Sigmoid colon (tissue), 6 donors: ENCODE measurements at regions not wholly inside any gene's neighbourhood (a gene's known extent, or its start where the extent isn't known, plus 50 kb on each side); places are given as distances from the start of the nearest gene placed in this dataset.

Experiments used
- DNase-seq: peaks from one replicate; pipeline ENCODE4 v3.0.0-alpha.2; 2019
- H3K27ac ChIP-seq, 4 donors: fragments of 200-600 bp; sonication (generic); one replicate each; pipeline ENCODE4 v1.5.1; 2016 to 2019; ENCODE audit warnings: mild to moderate bottlenecking in 1 of 4
- H3K27me3 ChIP-seq, 3 donors: fragments of 200-600 bp; sonication (generic); one replicate each; pipeline ENCODE4 v1.5.1; 2019; ENCODE audit warnings: mild to moderate bottlenecking in 1 of 3
- H3K36me3 ChIP-seq, 4 donors: fragments of 200-600 bp; sonication (generic); one replicate each; pipeline ENCODE4 v1.5.1; 2016 to 2019
- H3K4me1 ChIP-seq, 4 donors: fragments of 200-600 bp; sonication (generic); one replicate each; pipeline ENCODE4 v1.5.1; 2017 to 2019
- H3K4me3 ChIP-seq, 4 donors: fragments of 200-600 bp; sonication (generic); one replicate each; pipeline ENCODE4 v1.5.1; 2017 to 2019; ENCODE audit warnings: mild to moderate bottlenecking in 2 of 4, moderate library complexity in 1 of 4
- H3K9me3 ChIP-seq, 4 donors: fragments of 200-600 bp in 3 of 4; sonication (generic) in 3 of 4; one replicate each; pipeline versions ENCODE4 v1.5.1 to v1.6.1; 2013 to 2019
- EP300 ChIP-seq, 4 donors: sonication (generic); formaldehyde crosslinking; IDR thresholded peaks; one replicate each; pipeline ENCODE4 v1.6.1; 2017; ENCODE audit warnings: antibody characterized with exemption in 4 of 4
- POLR2A ChIP-seq, 2 donors: fragments of 450-650 bp; IDR thresholded peaks; one replicate each; pipeline ENCODE4 v1.6.1; 2016; ENCODE audit warnings: antibody characterized with exemption in 2 of 2, mild to moderate bottlenecking in 2 of 2, moderate library complexity in 2 of 2
- POLR2AphosphoS5 ChIP-seq, 4 donors: sonication (generic); formaldehyde crosslinking; IDR thresholded peaks; one replicate each; pipeline ENCODE4 v1.6.1; 2017; ENCODE audit warnings: antibody characterized with exemption in 4 of 4
- WGBS, 2 donors: extraction: QIAGEN DNeasy Blood & Tissue Kit; methylation state at CpG; one replicate each; pipeline ENCODE4 v1.1.7; 2013; 5-methylcytosine and 5-hydroxymethylcytosine counted together
- intact Hi-C: fragments of 100-400 bp; cut with DNase I; formaldehyde crosslinking; loops from one replicate; pipeline ENCODE4 v1.15.1; 2023
- TF ChIP-seq, protein P1 (sequence below), 4 experiments: fragments of 450-650 bp in 3 of 4; fragments of 200-600 bp in 1 of 4; IDR thresholded peaks; one replicate each; pipeline ENCODE4 v1.5.1; 2016 to 2019; ENCODE audit warnings: antibody characterized with exemption in 4 of 4, mild to moderate bottlenecking in 3 of 4, moderate library complexity in 2 of 4
- donor health status: healthy with polysubstance abuse.
- donor health status: healthy.

DNA sequence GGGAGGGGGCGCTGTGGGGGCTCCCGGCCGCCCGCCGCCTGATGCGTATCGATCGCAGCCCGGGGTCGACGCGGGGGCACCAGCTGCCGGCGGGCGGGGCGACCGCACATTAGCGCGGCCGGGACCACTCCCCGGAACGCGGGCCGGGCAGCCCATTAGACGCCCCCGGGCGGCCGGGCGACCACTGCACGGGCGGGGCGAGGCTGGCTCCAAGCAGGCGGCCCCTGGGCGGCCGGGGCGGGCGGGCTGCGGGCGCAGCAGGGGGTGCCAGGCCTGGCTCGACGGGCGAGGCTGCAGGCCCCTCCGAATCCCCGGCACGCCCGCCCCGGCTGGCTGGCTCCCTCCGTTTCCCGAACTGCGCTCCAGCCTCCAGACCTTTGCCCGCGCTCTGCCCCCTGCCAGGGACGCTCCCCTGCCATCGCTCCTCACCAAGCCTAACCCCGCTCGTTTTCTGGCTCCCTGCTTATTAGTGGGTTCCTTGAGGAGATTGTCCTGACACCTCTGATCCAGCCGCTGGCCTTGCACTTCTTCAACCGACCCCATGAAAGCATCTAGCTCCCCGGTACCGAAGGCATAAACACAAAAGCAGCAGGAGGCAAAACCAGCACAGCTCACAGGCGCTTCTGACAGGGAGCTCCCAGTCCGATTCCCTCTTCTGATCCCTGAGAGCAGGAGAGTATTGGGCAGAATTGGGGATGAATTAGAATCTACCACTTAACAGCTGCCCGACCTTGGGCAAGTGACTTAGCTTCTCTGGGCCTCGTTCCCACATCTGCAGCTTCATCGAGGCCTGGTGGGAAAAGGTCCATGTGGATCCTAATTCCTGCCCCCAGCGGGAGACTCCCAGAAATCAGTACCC is 92.6 kb upstream of the CASZ1 start:
- Histone ChIP-seq H3K4me3 (no peak overlapping the region), H3K27ac (no peak overlapping the region), H3K27me3 (peaks cover 14 to 78% (median 31%) of the 10 kb centered on the region in 3 donors), H3K36me3 (no peaks in the 10 kb centered on the region), H3K4me1 (peaks cover 0 to 8% (median 6%) of the 10 kb centered on the region in 4 donors), H3K9me3 (no peaks in the 10 kb centered on the region)
- 14 to 25% methylated on average over 66 of the region's 66 CpGs for WGBS, 2 donors
- no peak for DNase-seq
- intact Hi-C loops = no loop called here
- TF ChIP-seq POLR2AphosphoS5 (IDR thresholded peaks at IDR 0.05) (no peak), EP300 (IDR thresholded peaks at IDR 0.05) (no peak), POLR2A (IDR thresholded peaks at IDR 0.05) (no peak)
- TF ChIP-seq, protein P1, sequence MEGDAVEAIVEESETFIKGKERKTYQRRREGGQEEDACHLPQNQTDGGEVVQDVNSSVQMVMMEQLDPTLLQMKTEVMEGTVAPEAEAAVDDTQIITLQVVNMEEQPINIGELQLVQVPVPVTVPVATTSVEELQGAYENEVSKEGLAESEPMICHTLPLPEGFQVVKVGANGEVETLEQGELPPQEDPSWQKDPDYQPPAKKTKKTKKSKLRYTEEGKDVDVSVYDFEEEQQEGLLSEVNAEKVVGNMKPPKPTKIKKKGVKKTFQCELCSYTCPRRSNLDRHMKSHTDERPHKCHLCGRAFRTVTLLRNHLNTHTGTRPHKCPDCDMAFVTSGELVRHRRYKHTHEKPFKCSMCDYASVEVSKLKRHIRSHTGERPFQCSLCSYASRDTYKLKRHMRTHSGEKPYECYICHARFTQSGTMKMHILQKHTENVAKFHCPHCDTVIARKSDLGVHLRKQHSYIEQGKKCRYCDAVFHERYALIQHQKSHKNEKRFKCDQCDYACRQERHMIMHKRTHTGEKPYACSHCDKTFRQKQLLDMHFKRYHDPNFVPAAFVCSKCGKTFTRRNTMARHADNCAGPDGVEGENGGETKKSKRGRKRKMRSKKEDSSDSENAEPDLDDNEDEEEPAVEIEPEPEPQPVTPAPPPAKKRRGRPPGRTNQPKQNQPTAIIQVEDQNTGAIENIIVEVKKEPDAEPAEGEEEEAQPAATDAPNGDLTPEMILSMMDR (IDR thresholded peaks at IDR 0.05) = no peak

DNA sequence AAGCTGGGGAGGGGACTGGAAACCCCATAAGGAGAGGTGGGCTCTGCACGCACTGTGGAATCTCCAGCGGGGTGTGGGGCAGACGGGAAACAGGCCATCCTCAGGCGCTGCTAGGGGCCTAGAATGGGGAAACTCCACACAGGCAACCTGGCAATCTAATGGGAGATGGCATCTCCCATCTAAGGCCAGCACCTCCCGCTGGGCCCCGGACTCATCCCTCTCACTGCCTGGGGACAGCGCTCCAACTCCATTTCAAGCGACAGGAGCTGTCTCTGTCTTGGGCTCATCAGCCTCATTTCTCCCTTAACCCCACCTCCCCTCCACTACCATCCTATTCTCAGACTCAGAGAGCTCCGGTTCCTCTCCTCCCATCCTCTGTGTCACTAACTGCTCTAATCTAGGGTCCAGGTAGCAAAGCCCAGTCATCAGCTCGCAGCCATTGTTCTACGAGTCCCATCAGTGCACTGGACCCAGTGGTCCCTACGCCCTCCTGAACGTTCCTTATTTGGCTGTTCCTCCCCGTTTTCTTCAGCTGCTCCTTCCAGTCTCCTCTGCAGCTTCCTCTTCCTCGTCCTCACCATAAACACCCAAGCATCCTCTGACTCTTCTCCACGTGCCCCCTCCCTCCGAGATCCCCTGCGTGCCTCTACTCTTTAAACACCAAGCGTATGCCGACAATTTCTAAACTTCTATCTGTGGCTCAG is 93.4 kb upstream of the CASZ1 start:
- H3K27ac ChIP-seq = no peak overlapping the region
- no peaks in the 10 kb centered on the region for H3K36me3 ChIP-seq
- 62 to 77% methylated on average over 20 of the region's 20 CpGs for WGBS, 2 donors
- intact Hi-C loops = no loop called here
- peaks cover 0 to 8% (median 6%) of the 10 kb centered on the region in 4 donors for H3K4me1 ChIP-seq
- TF ChIP-seq POLR2AphosphoS5 (IDR thresholded peaks at IDR 0.05) = no peak
- TF ChIP-seq EP300 (IDR thresholded peaks at IDR 0.05) = no peak
- TF ChIP-seq POLR2A (IDR thresholded peaks at IDR 0.05) = no peak
- TF ChIP-seq, protein P1 (IDR thresholded peaks at IDR 0.05) = no peak
- no peak overlapping the region for H3K4me3 ChIP-seq
- DNase-seq = no peak
- H3K9me3 ChIP-seq = no peaks in the 10 kb centered on the region
- H3K27me3 ChIP-seq = peaks cover 14 to 80% (median 31%) of the 10 kb centered on the region in 3 donors

DNA sequence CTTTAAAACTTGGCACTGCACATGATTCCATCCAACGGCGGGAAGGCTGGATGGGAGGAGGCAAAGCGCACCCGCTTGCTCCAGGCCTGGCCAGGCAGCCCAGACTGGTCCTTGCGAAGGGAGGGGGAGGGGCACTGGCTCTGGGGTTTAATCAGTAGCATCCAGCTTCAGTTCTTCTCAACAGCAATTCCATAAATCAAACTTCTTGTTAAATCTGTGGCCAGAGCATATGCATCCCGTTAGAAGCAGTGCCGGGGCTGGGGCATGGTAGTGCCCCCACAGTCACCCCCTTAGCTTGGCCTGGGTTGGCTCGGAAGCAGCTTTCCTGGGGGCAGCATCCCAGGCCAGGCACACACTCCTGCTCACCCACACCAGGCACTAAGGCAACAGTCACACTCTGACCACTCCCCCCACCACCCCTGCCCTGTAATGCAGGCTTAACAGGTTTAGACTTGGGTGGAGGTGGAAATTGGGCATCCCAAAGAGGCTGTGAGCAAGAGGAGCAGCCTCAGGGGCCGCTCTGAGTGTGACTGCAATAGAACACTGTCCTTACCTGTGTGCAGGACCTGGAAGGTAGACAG is 94.1 kb upstream of the CASZ1 start:
- Histone ChIP-seq H3K4me3 (no peak overlapping the region), H3K4me1 (peaks cover 0 to 8% (median 6%) of the 10 kb centered on the region in 4 donors), H3K9me3 (no peaks in the 10 kb centered on the region), H3K27me3 (peaks cover 14 to 72% (median 31%) of the 10 kb centered on the region in 3 donors), H3K36me3 (no peaks in the 10 kb centered on the region), H3K27ac (no peak overlapping the region)
- no peak for DNase-seq
- no peak for TF ChIP-seq EP300 (IDR thresholded peaks at IDR 0.05)
- TF ChIP-seq, protein P1 (IDR thresholded peaks at IDR 0.05) = no peak
- TF ChIP-seq POLR2A (IDR thresholded peaks at IDR 0.05) = no peak
- no peak for TF ChIP-seq POLR2AphosphoS5 (IDR thresholded peaks at IDR 0.05)
- intact Hi-C loops = no loop called here
- WGBS, 2 donors = 51 to 55% methylated on average over 9 of the region's 9 CpGs

DNA sequence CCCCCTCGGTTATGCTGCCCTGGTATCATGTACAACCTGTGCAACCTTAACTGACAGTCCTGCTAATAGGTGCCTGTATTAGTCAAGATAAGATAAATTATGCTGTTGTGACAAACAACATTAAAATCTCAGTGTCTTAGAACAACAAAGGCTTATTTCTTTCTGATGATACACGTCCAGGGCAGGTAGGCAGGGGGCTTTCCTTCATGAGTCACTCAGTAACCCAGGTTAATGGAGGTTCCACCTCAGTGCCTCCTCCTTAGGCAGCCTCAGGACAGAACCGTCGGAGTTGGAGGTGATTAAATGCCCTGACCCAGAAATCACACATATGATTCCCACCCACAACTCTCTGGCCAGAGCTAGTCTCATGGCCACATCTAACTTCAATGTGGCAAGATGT is 94.6 kb upstream of the CASZ1 start:
- intact Hi-C loops = no loop called here
- 45 to 74% methylated on average over 4 of the region's 4 CpGs for WGBS, 2 donors
- peaks cover 14 to 72% (median 31%) of the 10 kb centered on the region in 3 donors for H3K27me3 ChIP-seq
- H3K36me3 ChIP-seq = no peaks in the 10 kb centered on the region
- DNase-seq = no peak
- peaks cover 0 to 8% (median 6%) of the 10 kb centered on the region in 4 donors for H3K4me1 ChIP-seq
- H3K4me3 ChIP-seq = no peak overlapping the region
- TF ChIP-seq, protein P1 (IDR thresholded peaks at IDR 0.05) = no peak
- TF ChIP-seq POLR2A (IDR thresholded peaks at IDR 0.05) (no peak), POLR2AphosphoS5 (IDR thresholded peaks at IDR 0.05) (no peak), EP300 (IDR thresholded peaks at IDR 0.05) (no peak)
- no peak overlapping the region for H3K27ac ChIP-seq
- H3K9me3 ChIP-seq = no peaks in the 10 kb centered on the region
